A549 (cell line): ENCODE measurements at regions not wholly inside any gene's neighbourhood (a gene's known extent, or its start where the extent isn't known, plus 50 kb on each side); places are given as distances from the start of the nearest gene placed in this dataset.

ENCODE experiments used
- CBX2 ChIP-seq: fragments of 200-600 bp; sonication (generic); IDR thresholded peaks from 2 replicates; pipeline ENCODE4 v1.6.1; 2016; ENCODE audit warnings: low read depth, mild to moderate bottlenecking, borderline replicate concordance
- CTCF ChIP-seq: fragments of >200 bp; sonication (Bioruptor Twin); formaldehyde crosslinking; IDR thresholded peaks from 3 replicates; pipeline ENCODE4 v1.5.1; 2016
- EP300 ChIP-seq, 2 experiments: fragments of >200 bp; sonication (Bioruptor Twin); formaldehyde crosslinking; IDR thresholded peaks; 2 replicates in 1 of 2; 3 replicates in 1 of 2; pipeline ENCODE4 v1.6.1; 2016 to 2017
- HOXB5 ChIP-seq: fragments of 250-450 bp; sonication (Bioruptor Pico); IDR thresholded peaks from 2 replicates; pipeline ENCODE4 v1.5.0; 2020; ENCODE audit warnings: mild to moderate bottlenecking, moderate library complexity
- MAX ChIP-seq: IDR thresholded peaks from 2 replicates; pipeline ENCODE4 v1.6.1; 2012
- PBX3 ChIP-seq: IDR thresholded peaks from 2 replicates; pipeline ENCODE4 v1.6.1; 2012
- POLR2A ChIP-seq: IDR thresholded peaks from 2 replicates; pipeline ENCODE4 v1.6.1; 2012; ENCODE audit warnings: mild to moderate bottlenecking, low read length
- REST ChIP-seq: fragments of 200-600 bp; sonication (generic); IDR thresholded peaks from 2 replicates; pipeline ENCODE4 v1.6.1; 2016; ENCODE audit warnings: antibody characterized with exemption, mild to moderate bottlenecking, moderate library complexity
- SMC3 ChIP-seq: fragments of >200 bp; sonication (Bioruptor Twin); formaldehyde crosslinking; IDR thresholded peaks from 3 replicates; pipeline ENCODE4 v1.6.1; 2018; ENCODE audit warnings: inconsistent platforms

GRCh38 chr6:9128970-9129369 is 693.6 kb upstream of the SLC35B3 start:
- TF ChIP-seq SMC3 = no peak
- no peak for TF ChIP-seq CTCF
- no peak for TF ChIP-seq MAX
- no peak for TF ChIP-seq REST
- no peak for TF ChIP-seq PBX3
- no peak for TF ChIP-seq HOXB5 (CRISPR knock-in tag)
- no peak for TF ChIP-seq EP300 (IDR thresholded peaks at IDR 0.05)
- TF ChIP-seq CBX2 = no peak
- TF ChIP-seq POLR2A = no peak
